ENCODE measurements at regions not wholly inside any gene's neighbourhood (a gene's known extent, or its start where the extent isn't known, plus 50 kb on each side); places are given as distances from the start of the nearest gene placed in this dataset.

GRCh38 chr6:135555550-135555949 is 58.0 kb upstream of the AHI1 start:
- TF ChIP-seq CTCF (IDR thresholded peaks at IDR 0.05), result no peak

DNA sequence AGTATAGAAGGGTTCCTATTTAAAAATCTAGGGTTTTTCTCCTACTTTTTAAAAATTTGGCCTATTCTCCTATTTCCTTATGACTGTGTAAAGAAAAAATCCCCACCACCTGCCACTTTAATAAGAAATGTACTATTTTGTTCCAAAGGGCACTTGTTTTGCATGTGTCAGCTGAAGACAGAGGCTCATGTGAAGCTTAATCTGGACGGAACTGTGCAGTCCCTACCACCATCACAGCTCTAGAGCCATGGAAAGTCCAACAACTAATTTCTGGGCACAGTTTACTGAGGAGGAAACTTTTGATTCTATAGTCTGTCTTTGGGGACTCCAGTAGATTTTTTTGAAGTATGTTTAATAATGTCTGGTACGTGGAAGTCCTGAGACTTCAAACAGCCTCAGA is 60.0 kb upstream of the AHI1 start:
- no peak for TF ChIP-seq CTCF (IDR thresholded peaks at IDR 0.05)

GRCh38 chr6:135566311-135567068 is 69.0 kb upstream of the AHI1 start:
- no peak for TF ChIP-seq CTCF (IDR thresholded peaks at IDR 0.05)

DNA sequence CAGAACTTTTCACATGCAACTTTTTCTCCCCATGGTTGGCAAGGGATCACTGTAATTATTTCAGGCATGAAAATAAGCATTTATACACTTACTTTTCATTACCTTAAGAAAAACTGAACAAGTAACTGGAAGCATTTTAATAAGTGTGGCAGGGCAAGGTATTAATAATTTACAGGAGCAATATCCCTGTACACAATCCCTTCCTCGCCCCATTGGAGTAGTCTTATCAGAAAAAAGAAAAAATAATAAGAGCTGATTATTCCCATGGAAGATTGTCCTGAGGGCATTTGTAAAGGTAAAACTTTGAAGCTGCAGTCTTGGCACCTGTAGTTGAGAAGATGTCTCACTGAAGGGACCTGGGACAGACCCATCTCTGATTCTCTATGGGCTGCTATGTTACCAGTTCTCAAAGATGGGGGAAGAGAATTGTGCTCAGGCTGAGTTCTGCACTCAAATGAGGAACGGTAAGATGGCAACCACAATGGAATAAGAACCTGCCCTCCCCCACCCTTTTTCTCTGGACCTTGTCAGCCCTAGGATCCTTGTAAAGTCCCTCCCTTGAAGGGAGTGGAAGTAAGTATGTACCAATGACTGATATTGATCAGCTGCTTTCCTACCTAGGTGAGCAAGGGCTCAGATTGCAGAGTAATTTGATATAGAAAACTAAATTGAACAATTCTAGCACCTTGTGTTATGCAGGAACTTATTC is 70.0 kb upstream of the AHI1 start:
- no peak for TF ChIP-seq CTCF (IDR thresholded peaks at IDR 0.05)

- TF ChIP-seq CTCF (IDR thresholded peaks at IDR 0.05), result no peak
Measured at GRCh38 chr6:135568379-135568778, 70.8 kb upstream of the AHI1 start.

DNA sequence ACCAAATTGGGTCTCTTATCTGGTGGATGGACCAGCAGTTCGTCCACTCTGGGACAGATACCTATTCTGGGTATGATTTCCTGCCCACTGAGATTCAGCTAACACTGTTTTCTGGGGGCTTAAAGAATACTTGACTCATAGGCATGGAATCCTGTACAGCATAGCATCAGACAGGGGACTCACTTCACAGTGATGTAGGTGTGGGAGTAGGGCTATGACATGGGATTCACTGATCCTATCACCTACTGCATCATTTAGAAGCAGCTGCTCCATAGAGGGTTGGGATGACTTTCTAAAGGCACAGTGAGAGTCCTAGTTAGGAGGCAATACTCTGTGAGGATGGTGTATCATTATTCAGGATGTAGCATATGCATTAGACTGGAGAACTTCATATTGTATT is 74.5 kb upstream of the AHI1 start:
- no peak for TF ChIP-seq CTCF (IDR thresholded peaks at IDR 0.05)

GRCh38 chr6:135575629-135576028 is 78.1 kb upstream of the AHI1 start:
- TF ChIP-seq CTCF (IDR thresholded peaks at IDR 0.05), result no peak

All from LNCAP (cell line).